Epidermal melanocyte (primary cell): ENCODE measurements at regions not wholly inside any gene's neighbourhood (a gene's known extent, or its start where the extent isn't known, plus 50 kb on each side); places are given as distances from the start of the nearest gene placed in this dataset.

ENCODE experiments used
- DNase-seq: peaks from one replicate; pipeline ENCODE4 v3.0.0; 2011; ENCODE audit warnings: low spot score; ENCODE audit not compliant: insufficient read length

DNA sequence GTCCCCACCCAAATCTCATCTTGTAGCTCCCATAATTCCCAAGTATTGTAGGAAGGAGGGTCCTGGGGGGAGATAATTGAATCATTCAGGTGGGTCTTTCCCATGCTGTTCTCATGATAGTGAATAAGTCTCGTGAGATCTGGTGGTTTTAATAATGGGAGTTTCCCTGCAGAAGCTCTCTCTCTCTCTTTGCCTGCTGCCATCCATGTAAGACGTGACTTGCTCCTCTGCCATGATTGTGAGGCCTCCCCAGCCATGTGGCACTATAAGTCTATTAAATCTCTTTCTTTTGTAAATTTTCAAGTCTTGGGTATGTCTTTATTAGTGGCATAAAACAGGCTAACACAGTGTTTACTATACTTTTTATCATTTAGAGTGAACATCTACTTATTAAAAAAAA lies 338.8 kb downstream of the ANKRD7 start:
- no peak for DNase-seq

DNA sequence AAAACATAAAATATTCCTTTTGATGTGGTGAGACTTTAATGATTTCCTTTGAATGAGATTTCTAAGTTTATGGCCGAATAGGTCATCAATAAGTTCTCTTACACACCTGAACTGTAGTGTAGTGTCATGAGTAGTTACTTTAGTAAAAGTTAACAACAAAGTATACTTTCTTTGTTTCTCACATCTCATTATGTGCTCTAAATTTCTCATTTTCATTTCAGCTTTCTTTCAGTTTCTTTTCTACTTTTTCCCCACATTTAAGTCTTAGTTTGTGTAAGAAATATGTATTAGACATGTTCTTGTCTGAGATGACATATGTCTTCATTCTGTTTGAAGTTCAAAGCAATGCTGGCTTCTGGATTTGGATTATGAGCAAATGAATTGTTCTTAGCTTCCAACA lies 348.1 kb downstream of the ANKRD7 start:
- no peak for DNase-seq

DNA sequence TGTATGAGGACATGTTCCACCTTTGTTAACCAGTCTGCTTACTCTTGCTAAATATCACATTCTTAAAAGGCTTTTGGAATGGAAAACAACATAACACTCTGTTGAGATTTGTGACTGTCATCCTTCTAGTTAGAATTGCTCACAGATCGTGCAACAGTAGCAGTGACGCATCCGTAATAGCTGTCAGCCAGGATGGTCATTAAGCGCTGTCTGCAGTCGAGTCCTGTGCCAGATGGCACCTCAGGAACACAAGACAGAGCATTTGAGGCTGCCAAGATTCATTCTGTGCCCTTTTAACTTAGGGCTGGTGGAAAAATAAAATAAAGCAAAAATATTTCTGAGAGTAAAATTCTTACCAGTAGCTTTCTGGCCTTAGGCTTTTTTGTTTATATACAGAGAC lies 348.6 kb downstream of the ANKRD7 start:
- DNase-seq: no peak

DNA sequence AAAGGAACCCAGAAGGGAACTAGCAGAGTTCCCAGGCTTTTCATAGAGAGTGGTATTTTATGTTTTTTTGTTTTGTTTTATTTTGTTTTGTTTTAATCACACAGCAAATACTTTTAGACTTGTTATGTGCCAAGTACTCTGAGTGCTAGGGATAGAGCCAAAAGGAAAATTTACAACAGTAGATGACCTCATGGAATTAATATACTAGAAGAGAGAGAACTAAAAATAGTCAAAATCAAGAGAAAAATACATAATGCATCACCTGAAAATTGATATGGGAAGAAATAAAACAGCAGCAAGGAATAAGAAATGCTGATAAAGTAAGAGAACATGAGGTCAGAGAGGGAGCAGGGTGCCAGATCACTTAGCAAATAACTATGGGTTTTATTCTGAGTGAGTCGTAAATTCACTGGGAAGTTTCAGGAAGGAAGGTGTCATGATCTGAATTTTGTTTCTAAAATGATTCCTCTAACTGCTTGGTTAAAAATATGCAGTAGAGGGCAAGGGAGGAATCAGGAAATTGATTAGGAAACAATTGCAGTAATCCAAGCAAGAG lies 351.0 kb downstream of the ANKRD7 start:
- no peak for DNase-seq

DNA sequence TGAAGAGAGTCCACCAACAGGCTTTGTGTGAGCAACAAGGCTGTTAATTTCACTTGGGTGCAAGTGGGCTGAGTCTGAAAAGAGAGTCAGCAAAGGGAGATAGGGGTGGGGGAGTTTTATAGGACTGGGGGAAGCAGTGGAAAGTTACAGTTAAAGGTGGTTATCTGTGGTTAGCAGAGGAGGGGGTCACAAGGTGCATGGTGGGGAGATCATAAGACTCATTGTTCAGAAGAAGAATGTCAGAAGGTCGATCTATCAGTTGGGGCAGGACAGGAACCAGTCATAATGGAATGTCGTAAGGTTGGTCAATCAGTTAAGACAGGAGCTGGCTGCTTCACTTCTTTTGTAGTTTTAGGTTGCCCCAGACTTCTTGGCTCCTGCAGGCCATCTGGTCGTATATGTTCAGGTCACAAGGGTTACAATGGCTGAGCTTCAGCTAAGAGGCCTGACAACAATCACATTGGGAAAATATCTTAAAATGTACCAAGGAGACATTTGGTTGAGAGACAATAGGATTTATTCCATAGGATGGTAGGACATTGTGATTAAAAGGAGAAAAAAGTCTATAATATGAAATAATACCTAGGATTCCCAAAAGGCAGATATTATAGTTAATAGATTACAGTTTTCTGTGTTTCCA lies 356.4 kb downstream of the ANKRD7 start:
- no peak for DNase-seq

DNA sequence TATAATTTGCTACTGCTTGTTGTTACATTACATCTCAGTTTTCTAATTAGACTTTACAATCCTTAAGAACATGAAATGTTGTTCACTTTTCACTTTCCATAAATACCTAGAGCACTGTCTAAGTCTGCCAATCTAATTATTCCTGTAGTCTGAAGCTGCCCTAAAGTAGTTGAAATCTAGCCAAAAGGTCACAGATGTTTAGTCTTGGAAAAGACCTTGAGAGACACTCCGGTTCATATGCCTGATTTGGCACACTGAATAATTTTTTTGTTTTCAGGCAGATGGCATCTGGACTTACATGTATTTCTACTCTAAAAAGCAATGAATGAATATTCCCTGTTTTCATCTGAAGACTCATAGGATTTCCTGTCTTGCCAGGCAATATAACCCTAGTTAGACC lies 359.1 kb downstream of the ANKRD7 start:
- DNase-seq: no peak

DNA sequence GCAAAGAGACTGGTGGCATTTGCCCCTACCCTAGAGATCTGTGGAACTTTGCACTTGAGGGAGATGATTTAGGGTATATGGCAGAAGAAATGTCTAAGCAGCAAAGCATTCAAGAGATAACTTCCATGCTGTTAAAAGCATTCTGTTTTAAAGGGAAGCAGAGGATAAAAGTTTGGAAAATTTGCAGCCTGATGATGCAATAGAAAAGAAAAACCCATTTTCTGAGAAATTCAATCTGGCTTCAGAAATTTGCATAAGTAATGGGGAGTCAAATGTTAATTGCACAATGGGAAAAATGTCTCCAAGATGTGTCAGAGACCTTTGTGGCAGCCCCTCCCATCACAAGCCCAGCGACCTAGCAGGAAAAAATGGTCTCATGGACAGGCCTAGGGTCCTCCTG lies 361.7 kb downstream of the ANKRD7 start:
- no peak for DNase-seq

DNA sequence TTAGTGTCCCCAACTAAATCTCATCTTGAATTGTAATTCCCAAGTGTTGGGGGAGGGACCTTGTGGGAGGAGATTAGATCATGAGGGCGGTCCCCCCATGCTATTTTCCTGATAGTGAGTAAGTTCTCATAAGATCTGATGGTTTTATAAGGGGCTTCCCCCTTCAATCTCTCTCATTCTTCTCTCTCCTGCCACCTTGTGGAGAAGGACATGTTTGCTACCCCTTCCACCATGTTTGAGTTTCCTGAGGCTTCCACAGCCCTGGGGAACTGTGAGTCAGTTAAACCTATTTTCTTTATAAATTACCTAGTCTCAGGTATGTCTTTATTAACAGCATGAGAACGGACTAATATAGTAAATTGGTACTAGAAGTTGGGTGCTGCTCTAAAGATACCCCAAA lies 365.6 kb downstream of the ANKRD7 start:
- no peak for DNase-seq

DNA sequence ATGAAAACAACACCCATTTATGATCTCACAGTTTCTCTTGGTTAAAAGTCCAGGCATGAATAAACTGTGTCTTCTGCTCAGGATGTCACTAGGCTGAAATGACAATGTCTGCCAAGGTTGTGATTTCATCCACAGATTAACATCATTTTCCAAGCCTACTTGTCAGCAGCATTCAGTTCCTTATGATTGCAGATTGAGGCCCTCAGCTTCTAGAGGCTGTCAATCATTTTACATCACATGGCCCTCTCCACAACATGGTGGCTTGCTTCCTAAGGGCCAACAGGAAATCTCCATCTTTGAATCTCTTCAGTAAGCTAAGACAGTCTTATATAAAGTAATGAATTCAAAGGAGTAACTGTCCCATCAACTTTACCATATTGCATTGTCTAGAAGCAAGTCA lies 377.6 kb downstream of the ANKRD7 start:
- DNase-seq: no peak

DNA sequence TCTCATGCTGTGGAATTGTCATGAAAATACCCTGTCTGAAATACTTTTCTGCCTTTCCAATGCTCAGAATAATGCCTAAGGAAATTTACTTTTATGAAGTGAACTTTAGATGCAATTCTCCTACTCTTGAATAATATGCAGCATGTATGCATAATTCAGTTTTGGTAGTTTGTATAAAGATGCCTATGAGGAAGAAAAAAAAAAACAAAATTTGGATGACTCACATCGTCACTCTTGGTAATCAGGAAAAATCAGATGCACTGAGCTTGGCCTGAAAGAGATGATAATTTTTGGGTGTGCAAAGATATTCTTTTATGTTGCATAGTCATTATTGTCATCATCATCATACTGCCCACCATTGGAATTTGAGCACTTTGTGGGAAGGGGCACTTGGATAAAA lies 382.1 kb downstream of the ANKRD7 start:
- DNase-seq: no peak

DNA sequence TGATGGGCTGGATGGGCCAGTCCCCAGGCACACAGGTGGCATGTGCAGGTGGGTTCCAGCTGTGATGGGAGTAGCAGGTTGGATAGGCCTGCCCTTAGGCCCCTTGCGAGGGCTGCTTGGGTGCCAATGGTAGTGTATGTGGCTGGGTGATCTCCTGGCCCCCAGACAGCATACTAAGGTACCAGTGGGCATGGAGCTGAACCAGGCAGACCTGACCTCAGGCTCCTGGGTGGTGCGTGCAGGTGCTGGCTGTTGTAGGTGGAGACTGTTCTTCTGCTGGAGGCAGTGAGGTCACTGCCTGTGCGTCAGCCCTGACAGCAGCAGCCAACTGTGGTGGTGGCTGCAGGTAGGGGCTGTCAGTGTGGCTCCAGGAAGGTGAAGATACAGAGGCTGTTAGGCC lies 384.7 kb downstream of the ANKRD7 start:
- DNase-seq: no peak

DNA sequence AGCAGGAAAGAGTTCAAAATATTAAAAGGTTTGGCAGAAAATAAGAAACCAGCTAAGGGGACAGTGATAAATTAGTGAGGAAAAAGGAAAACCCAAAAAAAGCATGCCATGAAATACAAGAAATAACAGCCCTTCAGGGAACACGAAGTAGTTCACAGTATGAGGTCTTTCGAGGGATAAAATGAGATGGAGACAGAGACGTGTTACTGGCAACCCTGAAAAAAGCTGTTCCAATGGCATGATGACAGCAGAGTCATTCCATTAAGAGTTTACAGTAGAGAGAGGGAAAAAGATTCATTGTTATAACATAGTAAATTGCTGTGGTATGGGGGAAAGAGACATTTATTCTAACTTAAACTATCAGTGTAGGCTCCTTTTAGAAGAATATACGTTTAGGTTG lies 391.2 kb downstream of the ANKRD7 start:
- DNase-seq: no peak

DNA sequence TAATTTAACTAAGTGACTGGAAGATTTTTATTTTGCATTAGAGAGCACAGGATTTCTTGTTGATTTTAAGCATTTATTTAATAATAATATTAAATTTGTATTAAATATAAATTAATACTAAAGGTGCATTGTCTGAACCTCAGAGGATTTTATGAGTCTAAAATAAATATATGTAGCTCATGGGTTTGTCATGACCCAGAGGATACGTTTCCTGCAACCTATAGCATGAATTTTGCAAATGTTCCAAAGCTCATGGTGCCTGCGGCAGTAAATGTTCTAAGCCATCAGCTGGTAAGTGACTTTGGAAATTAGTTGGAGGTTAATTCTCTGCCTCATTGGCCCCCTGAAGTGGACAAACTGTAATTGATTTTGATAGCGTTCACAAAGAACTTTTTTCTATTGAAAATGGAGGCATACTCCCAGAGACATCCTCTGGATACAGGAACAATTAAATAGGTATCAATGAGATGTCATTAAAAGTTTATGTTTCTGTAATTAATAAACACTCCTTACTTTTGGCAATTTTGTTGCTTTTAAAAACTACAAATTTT lies 397.4 kb downstream of the ANKRD7 start:
- DNase-seq: no peak

DNA sequence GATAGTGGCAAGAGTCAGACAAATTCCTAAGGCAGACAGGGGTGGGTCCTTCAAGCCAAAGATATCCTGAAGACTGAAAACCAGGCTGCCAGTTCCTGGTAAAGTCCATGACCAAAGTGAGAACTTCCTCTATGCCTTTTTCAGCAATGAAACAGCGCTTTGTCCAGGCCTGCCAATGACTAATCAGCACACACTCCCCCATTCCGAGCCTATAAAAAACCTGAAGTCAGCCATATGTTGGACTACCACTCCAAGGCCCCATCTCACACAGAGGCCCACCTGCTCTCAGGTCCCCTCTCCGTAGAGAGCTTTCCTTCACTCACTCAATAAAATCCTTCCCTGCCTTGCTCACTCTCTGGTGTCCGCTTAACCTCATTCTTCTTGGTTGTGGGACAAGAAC lies 402.2 kb downstream of the ANKRD7 start:
- no peak for DNase-seq

DNA sequence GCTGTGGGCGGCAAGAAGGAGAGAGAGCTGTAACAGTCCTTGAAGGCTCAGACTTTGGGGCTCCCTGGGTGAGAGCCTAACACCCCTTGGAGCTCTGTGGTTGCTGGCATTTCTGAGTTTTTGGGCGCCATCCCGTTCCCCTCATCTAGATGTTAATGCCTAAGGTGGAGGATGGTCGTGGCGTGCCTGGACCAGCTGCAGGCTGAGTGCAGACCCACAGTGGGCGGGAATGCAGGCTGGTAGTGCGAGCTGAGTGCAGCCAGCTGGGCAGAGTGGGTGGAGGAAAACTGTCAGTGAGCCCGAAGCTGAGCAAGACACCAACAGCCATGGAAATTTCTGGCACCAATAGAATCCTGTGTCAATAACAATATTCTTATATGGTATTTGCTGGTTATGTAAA lies 403.0 kb downstream of the ANKRD7 start:
- DNase-seq: no peak

DNA sequence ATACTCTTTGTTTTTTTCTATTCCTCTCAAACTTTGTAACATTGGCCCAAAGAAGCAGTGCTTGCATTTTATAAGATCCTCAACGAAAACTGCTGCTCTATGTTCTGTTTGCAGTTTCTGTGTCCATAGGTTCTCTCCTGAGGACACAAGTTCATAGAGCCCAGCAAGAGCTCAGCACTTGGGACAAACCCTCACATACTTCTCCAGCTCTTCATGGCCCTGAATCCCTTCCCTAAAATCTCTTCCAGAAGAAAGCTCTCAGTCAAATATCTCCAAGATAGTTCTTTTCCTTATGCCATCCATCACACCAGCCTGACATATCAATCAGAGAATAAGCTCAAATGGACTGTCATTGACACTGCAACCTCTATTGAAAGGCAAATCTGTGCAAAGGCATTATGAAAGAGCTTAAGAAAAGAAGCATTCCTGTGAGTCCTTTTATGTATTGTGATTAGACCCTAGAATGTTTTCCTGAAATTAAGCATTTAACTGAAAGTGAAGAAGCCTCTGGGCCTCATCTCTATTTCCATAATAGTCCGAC lies 405.5 kb downstream of the ANKRD7 start:
- no peak for DNase-seq

DNA sequence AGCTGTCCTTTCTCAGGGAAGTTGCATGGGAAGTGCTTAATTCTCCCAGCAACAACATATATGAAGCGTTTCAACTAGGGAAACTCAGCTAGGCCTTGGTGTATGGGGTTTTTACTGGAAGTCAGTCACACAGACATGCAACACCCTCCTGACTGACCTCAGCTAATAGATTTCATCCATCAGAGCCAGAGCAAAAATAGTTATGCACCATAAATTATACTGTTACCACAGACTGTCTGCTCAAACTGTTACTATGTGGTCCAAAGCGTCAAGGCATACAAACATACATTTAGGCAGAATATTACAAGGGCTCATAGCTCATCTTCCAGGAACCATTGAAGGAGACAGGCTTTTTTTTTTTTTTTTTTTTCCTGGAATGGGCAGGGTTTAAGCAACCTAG lies 417.9 kb downstream of the ANKRD7 start:
- no peak for DNase-seq

DNA sequence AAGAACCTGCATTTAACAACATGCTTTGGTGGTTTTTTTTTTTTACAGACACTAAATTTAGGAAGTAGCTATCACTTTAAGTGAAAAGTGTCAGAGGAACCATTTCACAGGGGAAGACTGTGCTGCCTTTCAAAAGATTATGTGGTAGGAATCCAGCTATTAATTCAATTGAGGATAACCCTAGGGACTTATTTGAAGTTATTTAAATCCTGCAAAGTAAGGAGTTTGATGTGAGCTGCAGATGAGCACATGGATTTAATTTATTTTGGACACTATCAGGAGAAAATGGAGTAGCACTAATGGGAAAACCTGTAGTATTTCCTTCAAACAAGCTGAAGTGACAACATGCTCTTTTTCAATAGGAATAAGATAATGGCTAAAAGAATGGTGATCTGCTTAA lies 419.8 kb downstream of the ANKRD7 start:
- no peak for DNase-seq

DNA sequence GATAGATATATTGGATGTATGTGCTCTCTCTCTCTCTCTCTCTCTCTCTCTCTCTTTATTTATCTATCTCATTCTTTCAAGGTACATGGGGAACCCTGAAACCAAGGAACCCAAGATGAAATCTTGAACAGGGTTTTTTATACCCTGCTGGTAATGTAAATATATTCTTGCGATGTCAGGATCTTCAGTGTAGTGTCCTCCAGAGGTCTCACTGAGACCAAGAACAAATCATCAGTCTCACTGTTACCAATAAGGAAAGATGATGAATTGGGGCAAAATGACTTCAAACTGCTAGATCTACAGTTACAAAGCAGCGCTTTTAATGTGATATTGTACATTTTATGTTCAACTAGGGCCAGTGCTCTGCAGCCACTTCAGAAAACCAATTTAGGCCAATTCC lies 423.5 kb downstream of the ANKRD7 start:
- DNase-seq: no peak

DNA sequence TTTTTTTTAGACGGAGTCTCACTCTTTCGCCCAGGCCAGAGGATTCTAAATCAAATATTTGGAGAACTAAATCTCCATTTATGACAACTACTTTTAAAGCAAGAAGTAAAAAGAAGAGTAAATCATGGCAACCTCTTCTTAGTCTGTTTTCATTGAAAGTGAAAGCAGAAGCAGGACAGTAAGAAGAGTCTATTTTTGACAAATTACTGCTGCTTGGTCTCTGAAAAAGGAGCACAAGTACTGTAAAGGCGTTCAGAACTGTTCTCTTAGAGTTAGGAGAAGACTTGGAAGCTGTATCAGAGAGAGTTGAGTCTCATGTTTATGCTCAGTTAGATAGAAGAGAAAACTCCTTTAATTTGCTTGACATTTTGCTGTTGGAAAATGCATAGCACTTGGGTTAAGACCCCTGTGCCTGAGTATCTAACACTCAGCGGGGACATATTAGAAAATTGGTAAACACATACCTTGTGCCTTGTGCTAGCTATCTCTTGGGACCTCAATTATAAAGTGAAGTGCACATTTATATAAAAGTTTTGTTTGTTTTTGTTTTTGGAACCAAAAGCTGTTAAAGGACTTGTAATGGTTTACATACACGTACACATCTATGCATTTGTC lies 433.0 kb downstream of the ANKRD7 start:
- no peak for DNase-seq

DNA sequence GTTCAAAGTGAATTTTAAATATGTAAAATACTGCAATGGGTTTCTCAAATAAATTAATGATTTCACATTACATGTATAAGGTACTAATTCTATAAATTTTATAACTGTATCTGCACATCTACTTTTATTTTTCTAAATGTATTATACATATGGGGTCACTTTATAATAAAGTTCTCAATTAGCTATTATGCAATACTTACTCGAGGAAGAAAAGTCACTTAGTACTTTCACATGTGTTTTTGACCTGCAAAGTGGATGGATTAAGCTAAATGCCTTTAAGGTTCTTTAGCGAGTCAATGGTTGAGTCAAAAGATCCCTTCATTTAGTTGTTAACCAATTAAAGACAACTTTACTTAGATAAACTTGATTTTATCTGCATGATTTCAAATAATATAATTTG lies 437.8 kb downstream of the ANKRD7 start:
- DNase-seq: no peak

DNA sequence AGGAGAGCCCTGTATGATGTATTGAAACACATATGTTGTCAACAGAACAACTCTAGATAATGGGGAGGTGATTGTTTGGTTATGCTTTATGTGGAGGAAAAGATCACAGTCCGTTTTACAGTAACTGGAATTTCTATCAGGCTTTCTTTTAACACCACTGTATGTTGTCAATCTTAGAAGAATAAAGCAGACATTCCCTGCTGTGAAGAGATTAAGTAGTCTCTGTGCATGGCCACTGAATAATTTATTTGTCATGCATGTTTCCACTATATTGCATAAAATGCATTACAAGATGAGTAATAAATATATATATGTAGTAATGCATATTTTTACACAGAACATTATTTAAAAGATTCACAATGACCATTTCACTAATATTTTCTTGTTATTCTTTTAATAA lies 440.0 kb downstream of the ANKRD7 start:
- no peak for DNase-seq

DNA sequence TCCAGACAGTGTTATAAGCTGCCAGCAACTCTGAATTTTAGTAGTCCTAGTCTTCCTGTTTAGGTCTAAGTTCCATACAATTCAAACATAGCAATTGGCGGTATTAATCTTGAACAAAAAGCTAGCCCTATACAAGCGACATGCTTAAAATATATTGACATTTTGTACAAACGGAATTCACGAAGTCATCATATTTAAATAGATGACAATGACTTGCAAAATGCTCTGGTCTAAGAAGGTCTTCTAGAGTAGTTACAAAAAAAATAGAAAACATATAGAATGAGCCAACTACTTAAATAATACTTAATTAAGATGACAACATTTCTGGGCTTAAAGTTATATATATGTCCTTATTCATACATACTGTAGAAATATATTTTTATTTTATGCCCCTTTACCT lies 446.6 kb downstream of the ANKRD7 start:
- no peak for DNase-seq
